B cell (primary cell): ENCODE measurements at regions not wholly inside any gene's neighbourhood (a gene's known extent, or its start where the extent isn't known, plus 50 kb on each side); places are given as distances from the start of the nearest gene placed in this dataset.

Experiments used
- ATAC-seq: fragments of 200-7000 bp; cut with Tn5 transposase; one replicate; pipeline ENCODE4 v1.10.0; 2021; ENCODE audit warnings: low read depth, mild to moderate bottlenecking, moderate number of reproducible peaks, moderate library complexity
- CTCF ChIA-PET: fragments of 350-600 bp; sonication (Branson Sonifier 250); formaldehyde crosslinking; loops from one replicate; lab custom pipeline; 2021; ENCODE audit warnings: antibody characterized with exemption, inconsistent platforms; lab: Charles Lee
- POLR2A ChIA-PET: fragments of 350-600 bp; sonication (Branson Sonifier 250); formaldehyde crosslinking; loops from one replicate; lab custom pipeline; 2021; ENCODE audit warnings: antibody characterized with exemption; lab: Charles Lee
- DNase-seq: peaks from one replicate; pipeline ENCODE4 v3.0.0; 2013
- H2AFZ ChIP-seq: 2 replicates; pipeline ENCODE4 v1.6.1; 2012; ENCODE audit warnings: mild to moderate bottlenecking, low read depth, low read length; ENCODE audit not compliant: insufficient read depth, poor library complexity, severe bottlenecking
- H3K27ac ChIP-seq, 2 donors: 1 replicate in 1 of 2; 2 replicates in 1 of 2; pipeline ENCODE4 v1.5.1; 2012 to 2013; ENCODE audit warnings: low read length in 2 of 2, mild to moderate bottlenecking in 2 of 2, moderate library complexity in 1 of 2
- H3K27me3 ChIP-seq, 4 experiments: fragments of 200-600 bp in 1 of 4; sonication (generic) in 1 of 4; replicated peaks in 1 of 4; 1 replicate in 2 of 4; 2 replicates in 2 of 4; pipeline versions ENCODE4 v1.6.1 to v1.7.0; 2013 to 2016; ENCODE audit warnings: low read length in 3 of 4, mild to moderate bottlenecking in 2 of 4, mixed read lengths in 1 of 4, moderate library complexity in 1 of 4; ENCODE audit not compliant: insufficient read depth in 4 of 4, control insufficient read depth in 3 of 4; ENCODE audit errors: control extremely low read depth in 1 of 4
- H3K36me3 ChIP-seq, 2 experiments: replicated peaks in 1 of 2; 1 replicate in 1 of 2; 2 replicates in 1 of 2; pipeline versions ENCODE4 v1.6.1 to v1.7.1; 2013; ENCODE audit warnings: low read length in 1 of 2; ENCODE audit not compliant: insufficient read depth in 2 of 2, control insufficient read depth in 1 of 2; ENCODE audit errors: control extremely low read depth in 1 of 2, extremely low read depth in 1 of 2
- H3K4me1 ChIP-seq, 2 donors: fragments of 200-600 bp in 1 of 2; sonication (generic) in 1 of 2; 1 replicate in 1 of 2; 2 replicates in 1 of 2; pipeline versions ENCODE4 v1.5.1 to v1.6.1; 2013 to 2017; ENCODE audit warnings: low read length in 2 of 2; ENCODE audit not compliant: control insufficient read depth in 2 of 2, insufficient read depth in 2 of 2
- H3K4me2 ChIP-seq: replicated peaks from 2 replicates; pipeline ENCODE3; 2012; ENCODE audit warnings: mild to moderate bottlenecking, low read depth, low read length; ENCODE audit not compliant: poor library complexity, severe bottlenecking
- H3K4me3 ChIP-seq, 5 experiments: fragments of 200-600 bp in 1 of 5; sonication (generic) in 1 of 5; 1 replicate in 3 of 5; 2 replicates in 2 of 5; pipeline versions ENCODE4 v1.5.1 to v1.7.0; 2011 to 2016; ENCODE audit warnings: low read length in 4 of 5, mild to moderate bottlenecking in 4 of 5, low read depth in 2 of 5, control low read depth in 1 of 5, moderate library complexity in 1 of 5; ENCODE audit not compliant: insufficient read depth in 1 of 5; ENCODE audit errors: control extremely low read depth in 1 of 5, extremely low read depth in 1 of 5
- H3K79me2 ChIP-seq: fragments of 200-600 bp; sonication (generic); one replicate; pipeline ENCODE4 v1.6.0; 2016; ENCODE audit warnings: low read length; ENCODE audit not compliant: control insufficient read depth, insufficient read depth
- H3K9ac ChIP-seq: fragments of 200-600 bp; sonication (generic); 2 replicates; pipeline ENCODE4 v1.6.1; 2017; ENCODE audit warnings: mild to moderate bottlenecking, low read length, moderate library complexity
- H3K9me3 ChIP-seq, 3 donors: one replicate each; pipeline versions ENCODE4 v1.6.1 to v1.7.1; 2013; ENCODE audit warnings: low read length in 2 of 3; ENCODE audit not compliant: control insufficient read depth in 2 of 3, insufficient read depth in 1 of 3; ENCODE audit errors: control extremely low read depth in 1 of 3
- H4K20me1 ChIP-seq: 2 replicates; pipeline ENCODE4 v1.6.0; 2012; ENCODE audit warnings: mild to moderate bottlenecking, low read length; ENCODE audit not compliant: insufficient read depth, control insufficient read depth, poor library complexity, severe bottlenecking
- H3K27ac Mint-ChIP-seq: one replicate; pipeline ENCODE4 v1.8.0; 2021; ENCODE audit warnings: mixed read lengths
- H3K27me3 Mint-ChIP-seq: one replicate; pipeline ENCODE4 v1.8.0; 2021; ENCODE audit warnings: mixed read lengths
- H3K4me1 Mint-ChIP-seq: one replicate; pipeline ENCODE4 v1.8.0; 2021; ENCODE audit warnings: mixed read lengths
- H3K4me3 Mint-ChIP-seq: one replicate; pipeline ENCODE4 v1.8.0; 2021; ENCODE audit warnings: mixed read lengths
- H3K9me3 Mint-ChIP-seq: one replicate; pipeline ENCODE4 v1.8.0; 2022; ENCODE audit warnings: mixed read lengths; ENCODE audit not compliant: insufficient read depth
- CTCF ChIP-seq: fragments of 200-600 bp; IDR thresholded peaks from one replicate; pipeline ENCODE4 v1.8.0; 2022; ENCODE audit warnings: antibody characterized with exemption, mild to moderate bottlenecking
- EZH2 ChIP-seq: IDR thresholded peaks from 2 replicates; pipeline ENCODE4 v1.6.1; 2012; ENCODE audit warnings: borderline replicate concordance, low read depth, mild to moderate bottlenecking, moderate library complexity, low read length; ENCODE audit not compliant: insufficient read depth, poor library complexity, severe bottlenecking
- WGBS: methylation state at CpG from one replicate; pipeline ENCODE4 v1.1.5; 2013; ENCODE audit warnings: missing lambda C conversion rate; ENCODE audit not compliant: insufficient coverage; 5-methylcytosine and 5-hydroxymethylcytosine counted together
- intact Hi-C: fragments of 100-400 bp; cut with micrococcal nuclease; formaldehyde crosslinking; loops from one replicate; pipeline ENCODE4 v1.10.0; 2022

GRCh38 chr6:148016013-148016412 is 326.6 kb upstream of the SASH1 start:
- no peaks in the 10 kb centered on the region for H4K20me1 ChIP-seq
- H3K9ac ChIP-seq: no peak overlapping the region
- H3K36me3 ChIP-seq: no peaks in the 10 kb centered on the region
- no peaks in the 10 kb centered on the region for H3K9me3 ChIP-seq
- no peak overlapping the region for H2AFZ ChIP-seq
- no peak for DNase-seq
- TF ChIP-seq EZH2 (no peak), CTCF (no peak)
- WGBS: 63% methylated on average over 1 of the region's 1 CpG
- Mint-ChIP-seq H3K27ac (no peak overlapping the region), H3K27me3 (no peaks in the 10 kb centered on the region), H3K9me3 (peaks cover 7% of the 10 kb centered on the region), H3K4me1 (no peaks in the 10 kb centered on the region), H3K4me3 (no peak overlapping the region)
- ChIA-PET CTCF (interaction anchor here (1.1 kb wide), 1 partner anchor 34 kb away, joined by 3 read pairs; no protein-coding TSS in a partner anchor), POLR2A (no interaction called here)
- no peak overlapping the region for H3K4me3 ChIP-seq
- H3K4me1 ChIP-seq: no peaks in the 10 kb centered on the region
- H3K79me2 ChIP-seq: no peaks in the 10 kb centered on the region
- no peak overlapping the region for H3K27ac ChIP-seq
- intact Hi-C loops: no loop called here
- H3K4me2 ChIP-seq: no peak overlapping the region
- H3K27me3 ChIP-seq: no peaks in the 10 kb centered on the region
- ATAC-seq: no peak

GRCh38 chr6:148021165-148021564 is 321.5 kb upstream of the SASH1 start:
- no peaks in the 10 kb centered on the region for H3K4me1 Mint-ChIP-seq
- no peaks in the 10 kb centered on the region for H3K36me3 ChIP-seq
- H3K4me1 ChIP-seq: no peaks in the 10 kb centered on the region
- no peak overlapping the region for H3K9ac ChIP-seq
- DNase-seq (no peak), ATAC-seq (no peak)
- intact Hi-C loops: no loop called here
- TF ChIP-seq EZH2 (no peak), CTCF (no peak)
- no peak overlapping the region for H3K4me3 Mint-ChIP-seq
- H2AFZ ChIP-seq: no peak overlapping the region
- no peak overlapping the region for H3K4me2 ChIP-seq
- no peaks in the 10 kb centered on the region for H3K27me3 ChIP-seq
- H3K27me3 Mint-ChIP-seq: no peaks in the 10 kb centered on the region
- H3K4me3 ChIP-seq: no peak overlapping the region
- ChIA-PET POLR2A (no interaction called here), CTCF (no interaction called here)
- H3K27ac ChIP-seq: no peak overlapping the region
- H3K79me2 ChIP-seq: no peaks in the 10 kb centered on the region
- no peaks in the 10 kb centered on the region for H4K20me1 ChIP-seq
- peaks cover 8% of the 10 kb centered on the region for H3K9me3 Mint-ChIP-seq
- H3K27ac Mint-ChIP-seq: no peak overlapping the region
- no peaks in the 10 kb centered on the region for H3K9me3 ChIP-seq
- WGBS: no CpG with 5 or more reads among the region's 1 CpG
